Liver (tissue), 3 donors: ENCODE measurements at regions not wholly inside any gene's neighbourhood (a gene's known extent, or its start where the extent isn't known, plus 50 kb on each side); places are given as distances from the start of the nearest gene placed in this dataset.

Experiments used
- FOXA1 ChIP-seq: IDR thresholded peaks from 2 replicates; pipeline ENCODE4 v1.6.1; 2016; ENCODE audit warnings: antibody characterized with exemption
- GABPA ChIP-seq, 2 donors: IDR thresholded peaks in 1 of 2; conservative IDR thresholded peaks in 1 of 2; 2 replicates each; pipeline ENCODE4 v1.6.1; 2016; ENCODE audit warnings: antibody characterized with exemption in 2 of 2, mild to moderate bottlenecking in 1 of 2, moderate library complexity in 1 of 2
- RAD21 ChIP-seq, 2 donors: IDR thresholded peaks; 2 replicates each; pipeline ENCODE4 v1.6.1; 2016; ENCODE audit warnings: antibody characterized with exemption in 2 of 2, mild to moderate bottlenecking in 2 of 2
- RXRA ChIP-seq, 2 donors: IDR thresholded peaks; 2 replicates each; pipeline ENCODE4 v1.6.1; 2017 to 2018; ENCODE audit warnings: antibody characterized with exemption in 2 of 2, mild to moderate bottlenecking in 1 of 2
- TF ChIP-seq, protein P1 (sequence below): fragments of 150-350 bp; IDR thresholded peaks from 2 replicates; pipeline ENCODE4 v1.5.1; 2017; ENCODE audit warnings: improper control_type of control experiment, low read depth, low read length; ENCODE audit not compliant: missing input control
- TF ChIP-seq, protein P2 (sequence below): IDR thresholded peaks from 2 replicates; pipeline ENCODE4 v1.6.1; 2016; ENCODE audit warnings: antibody characterized with exemption, mild to moderate bottlenecking
- TF ChIP-seq, protein P3 (sequence below): IDR thresholded peaks from 2 replicates; pipeline ENCODE4 v1.6.1; 2016; ENCODE audit warnings: antibody characterized with exemption
- donor health status: healthy.
- donor health status: healthy.

DNA sequence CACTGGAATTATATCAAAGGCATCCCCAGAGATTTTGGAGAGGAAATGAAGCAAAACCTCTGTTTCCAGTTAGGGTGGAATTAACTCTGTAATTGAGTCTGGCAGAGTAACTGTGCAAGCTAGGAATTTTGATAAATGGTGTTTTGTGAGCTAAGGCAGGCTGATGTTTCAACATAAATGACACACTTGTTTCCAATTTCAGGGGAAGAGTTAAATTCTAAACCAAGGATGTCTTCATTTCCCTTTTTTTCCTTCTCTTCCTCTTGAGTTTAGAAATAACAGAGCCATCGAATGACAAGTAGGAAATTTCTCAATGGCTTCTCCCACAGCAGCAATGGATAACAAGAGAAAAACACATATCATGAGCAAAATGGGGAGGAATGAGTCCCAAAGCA is 131.2 kb downstream of the IRS2 start:
- TF ChIP-seq, protein P1, sequence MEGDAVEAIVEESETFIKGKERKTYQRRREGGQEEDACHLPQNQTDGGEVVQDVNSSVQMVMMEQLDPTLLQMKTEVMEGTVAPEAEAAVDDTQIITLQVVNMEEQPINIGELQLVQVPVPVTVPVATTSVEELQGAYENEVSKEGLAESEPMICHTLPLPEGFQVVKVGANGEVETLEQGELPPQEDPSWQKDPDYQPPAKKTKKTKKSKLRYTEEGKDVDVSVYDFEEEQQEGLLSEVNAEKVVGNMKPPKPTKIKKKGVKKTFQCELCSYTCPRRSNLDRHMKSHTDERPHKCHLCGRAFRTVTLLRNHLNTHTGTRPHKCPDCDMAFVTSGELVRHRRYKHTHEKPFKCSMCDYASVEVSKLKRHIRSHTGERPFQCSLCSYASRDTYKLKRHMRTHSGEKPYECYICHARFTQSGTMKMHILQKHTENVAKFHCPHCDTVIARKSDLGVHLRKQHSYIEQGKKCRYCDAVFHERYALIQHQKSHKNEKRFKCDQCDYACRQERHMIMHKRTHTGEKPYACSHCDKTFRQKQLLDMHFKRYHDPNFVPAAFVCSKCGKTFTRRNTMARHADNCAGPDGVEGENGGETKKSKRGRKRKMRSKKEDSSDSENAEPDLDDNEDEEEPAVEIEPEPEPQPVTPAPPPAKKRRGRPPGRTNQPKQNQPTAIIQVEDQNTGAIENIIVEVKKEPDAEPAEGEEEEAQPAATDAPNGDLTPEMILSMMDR = no peak
- TF ChIP-seq FOXA1 = no peak
- no peak for TF ChIP-seq GABPA (IDR thresholded peaks at IDR 0.05 in 1 of 2, conservative IDR thresholded peaks at IDR 0.05 in 1 of 2)
- TF ChIP-seq, protein P2, sequence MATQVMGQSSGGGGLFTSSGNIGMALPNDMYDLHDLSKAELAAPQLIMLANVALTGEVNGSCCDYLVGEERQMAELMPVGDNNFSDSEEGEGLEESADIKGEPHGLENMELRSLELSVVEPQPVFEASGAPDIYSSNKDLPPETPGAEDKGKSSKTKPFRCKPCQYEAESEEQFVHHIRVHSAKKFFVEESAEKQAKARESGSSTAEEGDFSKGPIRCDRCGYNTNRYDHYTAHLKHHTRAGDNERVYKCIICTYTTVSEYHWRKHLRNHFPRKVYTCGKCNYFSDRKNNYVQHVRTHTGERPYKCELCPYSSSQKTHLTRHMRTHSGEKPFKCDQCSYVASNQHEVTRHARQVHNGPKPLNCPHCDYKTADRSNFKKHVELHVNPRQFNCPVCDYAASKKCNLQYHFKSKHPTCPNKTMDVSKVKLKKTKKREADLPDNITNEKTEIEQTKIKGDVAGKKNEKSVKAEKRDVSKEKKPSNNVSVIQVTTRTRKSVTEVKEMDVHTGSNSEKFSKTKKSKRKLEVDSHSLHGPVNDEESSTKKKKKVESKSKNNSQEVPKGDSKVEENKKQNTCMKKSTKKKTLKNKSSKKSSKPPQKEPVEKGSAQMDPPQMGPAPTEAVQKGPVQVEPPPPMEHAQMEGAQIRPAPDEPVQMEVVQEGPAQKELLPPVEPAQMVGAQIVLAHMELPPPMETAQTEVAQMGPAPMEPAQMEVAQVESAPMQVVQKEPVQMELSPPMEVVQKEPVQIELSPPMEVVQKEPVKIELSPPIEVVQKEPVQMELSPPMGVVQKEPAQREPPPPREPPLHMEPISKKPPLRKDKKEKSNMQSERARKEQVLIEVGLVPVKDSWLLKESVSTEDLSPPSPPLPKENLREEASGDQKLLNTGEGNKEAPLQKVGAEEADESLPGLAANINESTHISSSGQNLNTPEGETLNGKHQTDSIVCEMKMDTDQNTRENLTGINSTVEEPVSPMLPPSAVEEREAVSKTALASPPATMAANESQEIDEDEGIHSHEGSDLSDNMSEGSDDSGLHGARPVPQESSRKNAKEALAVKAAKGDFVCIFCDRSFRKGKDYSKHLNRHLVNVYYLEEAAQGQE = no peak
- no peak for TF ChIP-seq RAD21 (IDR thresholded peaks at IDR 0.05)
- TF ChIP-seq RXRA (IDR thresholded peaks at IDR 0.05) = no peak
- TF ChIP-seq, protein P3, sequence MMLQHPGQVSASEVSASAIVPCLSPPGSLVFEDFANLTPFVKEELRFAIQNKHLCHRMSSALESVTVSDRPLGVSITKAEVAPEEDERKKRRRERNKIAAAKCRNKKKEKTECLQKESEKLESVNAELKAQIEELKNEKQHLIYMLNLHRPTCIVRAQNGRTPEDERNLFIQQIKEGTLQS = no peak
